A549 (cell line): ENCODE measurements at regions not wholly inside any gene's neighbourhood (a gene's known extent, or its start where the extent isn't known, plus 50 kb on each side); places are given as distances from the start of the nearest gene placed in this dataset.

Source experiments
- ATAC-seq, 2 experiments: fragments of 200-7000 bp in 1 of 2; fragments of >200 bp in 1 of 2; cut with Nextera tagmentation in 1 of 2; cut with Tn5 transposase in 1 of 2; 3 replicates each; pipeline versions ENCODE4 v1.8.0 to v1.9.1; 2018 to 2020; ENCODE audit warnings: mild to moderate bottlenecking in 1 of 2, moderate library complexity in 1 of 2
- CTCF ChIA-PET: fragments of 300-600 bp; sonication (Branson Sonifier 250); formaldehyde crosslinking; extraction: SDS; loops from one replicate; lab custom pipeline; 2021; ENCODE audit warnings: antibody characterized with exemption, inconsistent platforms; lab: Yijun Ruan, JAX
- POLR2A ChIA-PET: fragments of 350-600 bp; formaldehyde crosslinking; extraction: SDS; loops from one replicate; lab custom pipeline; 2021; ENCODE audit warnings: antibody characterized with exemption, inconsistent platforms; lab: Yijun Ruan, JAX
- DNase-seq, 2 experiments: peaks; one replicate each; pipeline versions ENCODE4 v3.0.0 to v3.0.0-alpha.2; 2011 to 2016; ENCODE audit warnings: low read depth in 1 of 2, low spot score in 1 of 2
- FAIRE-seq: peaks from 2 replicates; lab custom pipeline; 2011; peaks lifted over from hg19 to GRCh38; lab: Jason Lieb, UNC
- H3K27ac ChIP-seq, 2 experiments: fragments of >200 bp; sonication (Bioruptor Twin); formaldehyde crosslinking; 3 replicates each; pipeline ENCODE4 v1.5.1; 2016 to 2017
- H3K4me1 ChIP-seq: fragments of >200 bp; sonication (Bioruptor Twin); formaldehyde crosslinking; 3 replicates; pipeline ENCODE4 v1.6.1; 2016
- H3K4me2 ChIP-seq: fragments of >200 bp; sonication (Bioruptor Twin); formaldehyde crosslinking; 3 replicates; pipeline ENCODE4 v1.6.1; 2016
- H3K4me3 ChIP-seq: fragments of >200 bp; sonication (Bioruptor Twin); formaldehyde crosslinking; 3 replicates; pipeline ENCODE4 v1.5.1; 2016
- H3K9me3 ChIP-seq: fragments of >200 bp; sonication (Bioruptor Twin); formaldehyde crosslinking; 3 replicates; pipeline ENCODE4 v1.6.1; 2016
- BCL3 ChIP-seq: fragments of >200 bp; sonication (Bioruptor Twin); formaldehyde crosslinking; IDR thresholded peaks from 3 replicates; pipeline ENCODE4 v1.6.1; 2016
- BHLHE40 ChIP-seq: IDR thresholded peaks from 2 replicates; pipeline ENCODE4 v1.6.1; 2012; ENCODE audit warnings: low read depth, low read length, inconsistent platforms
- CBX8 ChIP-seq: fragments of 200-600 bp; sonication (generic); IDR thresholded peaks from 2 replicates; pipeline ENCODE4 v1.6.1; 2016
- CHD2 ChIP-seq: fragments of 150-350 bp; IDR thresholded peaks from 2 replicates; pipeline ENCODE4 v1.6.1; 2014; ENCODE audit warnings: low read length; ENCODE audit not compliant: partially characterized antibody
- E2F6 ChIP-seq: IDR thresholded peaks from 2 replicates; pipeline ENCODE4 v1.6.1; 2012; ENCODE audit warnings: low read depth, borderline replicate concordance
- EHF ChIP-seq: fragments of 250-450 bp; sonication (Bioruptor Pico); IDR thresholded peaks from 2 replicates; pipeline ENCODE4 v1.5.0; 2020; ENCODE audit warnings: mild to moderate bottlenecking
- EP300 ChIP-seq, 2 experiments: fragments of >200 bp; sonication (Bioruptor Twin); formaldehyde crosslinking; IDR thresholded peaks; 2 replicates in 1 of 2; 3 replicates in 1 of 2; pipeline ENCODE4 v1.6.1; 2016 to 2017
- ESRRA ChIP-seq: fragments of 150-350 bp; IDR thresholded peaks from 2 replicates; pipeline ENCODE4 v1.6.1; 2014; ENCODE audit warnings: mild to moderate bottlenecking, low read length, borderline replicate concordance
- FOXS1 ChIP-seq: fragments of 250-450 bp; sonication (Bioruptor Pico); IDR thresholded peaks from 2 replicates; pipeline ENCODE4 v1.5.0; 2020; ENCODE audit warnings: mild to moderate bottlenecking, moderate library complexity
- GATA3 ChIP-seq: IDR thresholded peaks from 2 replicates; pipeline ENCODE4 v1.6.1; 2012; ENCODE audit warnings: borderline replicate concordance
- HOXB13 ChIP-seq: fragments of 250-450 bp; sonication (Bioruptor Pico); IDR thresholded peaks from 2 replicates; pipeline ENCODE4 v1.5.0; 2020; ENCODE audit warnings: low read depth, mild to moderate bottlenecking, moderate library complexity
- KDM1A ChIP-seq: fragments of 200-600 bp; sonication (generic); IDR thresholded peaks from 2 replicates; pipeline ENCODE4 v1.6.1; 2016; ENCODE audit warnings: low read depth, mild to moderate bottlenecking
- MAFK ChIP-seq: fragments of 450-650 bp; IDR thresholded peaks from 2 replicates; pipeline ENCODE4 v1.6.1; 2014; ENCODE audit not compliant: partially characterized antibody
- NFE2L2 ChIP-seq: fragments of 150-350 bp; conservative IDR thresholded peaks from 2 replicates; pipeline ENCODE4 v1.6.1; 2014; ENCODE audit warnings: low read length
- NPAS2 ChIP-seq: fragments of 250-450 bp; sonication (Bioruptor Pico); IDR thresholded peaks from 2 replicates; pipeline ENCODE4 v1.8.0; 2022; ENCODE audit warnings: mild to moderate bottlenecking, moderate library complexity, borderline replicate concordance
- NR3C1 ChIP-seq: fragments of >200 bp; sonication (Bioruptor Twin); formaldehyde crosslinking; IDR thresholded peaks from 3 replicates; pipeline ENCODE4 v1.6.1; 2017
- RARB ChIP-seq: fragments of 250-450 bp; sonication (Bioruptor Pico); IDR thresholded peaks from 2 replicates; pipeline ENCODE4 v1.8.0; 2021; ENCODE audit warnings: mild to moderate bottlenecking, moderate library complexity
- RFX5 ChIP-seq: fragments of 450-650 bp; IDR thresholded peaks from 2 replicates; pipeline ENCODE4 v1.7.1; 2014; ENCODE audit warnings: antibody characterized with exemption, mild to moderate bottlenecking, moderate library complexity
- SMC3 ChIP-seq: fragments of >200 bp; sonication (Bioruptor Twin); formaldehyde crosslinking; IDR thresholded peaks from 3 replicates; pipeline ENCODE4 v1.6.1; 2018; ENCODE audit warnings: inconsistent platforms
- SREBF2 ChIP-seq: fragments of 450-650 bp; IDR thresholded peaks from 2 replicates; pipeline ENCODE4 v1.6.1; 2014; ENCODE audit warnings: mild to moderate bottlenecking, moderate library complexity
- WGBS: methylation state at CpG from one replicate; pipeline ENCODE4 v1.1.6; 2017; ENCODE audit errors: missing lambda C conversion rate; 5-methylcytosine and 5-hydroxymethylcytosine counted together
- TF ChIP-seq, protein P1 (sequence below): fragments of 450-650 bp; IDR thresholded peaks from 2 replicates; pipeline ENCODE4 v1.6.1; 2014; ENCODE audit warnings: antibody characterized with exemption
- TF ChIP-seq, protein P2 (sequence below): fragments of >200 bp; sonication (Bioruptor Twin); formaldehyde crosslinking; IDR thresholded peaks from 3 replicates; pipeline ENCODE4 v1.5.1; 2016

- no peaks in the 10 kb centered on the region for H3K4me1 ChIP-seq
- H3K4me2 ChIP-seq, result no peak overlapping the region
- no peak overlapping the region for H3K4me3 ChIP-seq
- CTCF ChIA-PET, result interaction anchor here (1.1 kb wide), 1 partner anchor 8 kb away, joined by 3 read pairs; no protein-coding TSS in a partner anchor
- no peak for ATAC-seq
- 14% methylated on average over 2 of the region's 2 CpGs for WGBS
- DNase-seq, result no peak
- no peak for FAIRE-seq
- POLR2A ChIA-PET, result no interaction called here
- no peaks in the 10 kb centered on the region for H3K9me3 ChIP-seq
- H3K27ac ChIP-seq, result no peak overlapping the region
- TF ChIP-seq SREBF2, result no peak
- TF ChIP-seq NR3C1, result no peak
- TF ChIP-seq, protein P1, sequence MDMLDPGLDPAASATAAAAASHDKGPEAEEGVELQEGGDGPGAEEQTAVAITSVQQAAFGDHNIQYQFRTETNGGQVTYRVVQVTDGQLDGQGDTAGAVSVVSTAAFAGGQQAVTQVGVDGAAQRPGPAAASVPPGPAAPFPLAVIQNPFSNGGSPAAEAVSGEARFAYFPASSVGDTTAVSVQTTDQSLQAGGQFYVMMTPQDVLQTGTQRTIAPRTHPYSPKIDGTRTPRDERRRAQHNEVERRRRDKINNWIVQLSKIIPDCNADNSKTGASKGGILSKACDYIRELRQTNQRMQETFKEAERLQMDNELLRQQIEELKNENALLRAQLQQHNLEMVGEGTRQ, result no peak
- TF ChIP-seq, all 56 proteins: peak for 0
Observed at GRCh38 chr2:219777388-219777787, 150.0 kb downstream of the SLC4A3 start.

DNA sequence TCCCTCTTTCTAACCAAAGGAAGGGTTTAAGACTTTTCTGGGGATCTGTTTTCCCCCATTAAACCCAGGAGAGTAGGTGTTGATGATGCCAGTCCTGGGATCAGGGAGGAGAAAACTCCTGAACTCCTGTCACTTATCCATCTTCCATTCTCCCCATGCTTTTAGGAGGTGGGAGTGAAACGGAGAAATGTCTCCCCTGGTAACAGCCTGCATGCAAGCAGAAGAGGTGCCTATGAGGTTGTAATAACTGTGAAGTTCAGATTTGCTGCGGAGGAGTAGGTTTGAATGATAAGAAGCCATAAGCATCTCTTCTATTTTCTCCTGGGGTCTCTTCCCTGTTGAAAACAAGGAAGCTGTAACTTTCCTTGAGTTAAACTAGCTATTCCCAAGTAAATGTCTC lies 150.8 kb downstream of the SLC4A3 start:
- Histone ChIP-seq H3K4me3 (no peak overlapping the region), H3K27ac (no peak overlapping the region), H3K4me2 (no peak overlapping the region), H3K4me1 (no peaks in the 10 kb centered on the region), H3K9me3 (no peaks in the 10 kb centered on the region)
- ATAC-seq (no peak), DNase-seq (no peak), FAIRE-seq (no peak)
- WGBS, result 45% methylated on average over 2 of the region's 2 CpGs
- ChIA-PET POLR2A (no interaction called here), CTCF (no interaction called here)
- TF ChIP-seq FOXS1 (CRISPR knock-in tag) (no peak), ESRRA (no peak), EP300 (IDR thresholded peaks at IDR 0.05) (no peak), KDM1A (no peak), CBX8 (no peak), RFX5 (no peak), E2F6 (no peak)
- TF ChIP-seq, protein P2, sequence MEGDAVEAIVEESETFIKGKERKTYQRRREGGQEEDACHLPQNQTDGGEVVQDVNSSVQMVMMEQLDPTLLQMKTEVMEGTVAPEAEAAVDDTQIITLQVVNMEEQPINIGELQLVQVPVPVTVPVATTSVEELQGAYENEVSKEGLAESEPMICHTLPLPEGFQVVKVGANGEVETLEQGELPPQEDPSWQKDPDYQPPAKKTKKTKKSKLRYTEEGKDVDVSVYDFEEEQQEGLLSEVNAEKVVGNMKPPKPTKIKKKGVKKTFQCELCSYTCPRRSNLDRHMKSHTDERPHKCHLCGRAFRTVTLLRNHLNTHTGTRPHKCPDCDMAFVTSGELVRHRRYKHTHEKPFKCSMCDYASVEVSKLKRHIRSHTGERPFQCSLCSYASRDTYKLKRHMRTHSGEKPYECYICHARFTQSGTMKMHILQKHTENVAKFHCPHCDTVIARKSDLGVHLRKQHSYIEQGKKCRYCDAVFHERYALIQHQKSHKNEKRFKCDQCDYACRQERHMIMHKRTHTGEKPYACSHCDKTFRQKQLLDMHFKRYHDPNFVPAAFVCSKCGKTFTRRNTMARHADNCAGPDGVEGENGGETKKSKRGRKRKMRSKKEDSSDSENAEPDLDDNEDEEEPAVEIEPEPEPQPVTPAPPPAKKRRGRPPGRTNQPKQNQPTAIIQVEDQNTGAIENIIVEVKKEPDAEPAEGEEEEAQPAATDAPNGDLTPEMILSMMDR, result no peak

- POLR2A ChIA-PET, result no interaction called here
- no peak for ATAC-seq
Observed at GRCh38 chr2:219782737-219783348, 155.4 kb downstream of the SLC4A3 start.

GRCh38 chr2:219783359-219783975 lies 156.0 kb downstream of the SLC4A3 start:
- Histone ChIP-seq H3K4me3 (no peak overlapping the region), H3K4me1 (no peaks in the 10 kb centered on the region), H3K9me3 (0 out of 3 replicates have a peak, but pooled peaks cover 2% of the 10 kb centered on the region), H3K27ac (no peak overlapping the region), H3K4me2 (no peak overlapping the region)
- ChIA-PET CTCF (no interaction called here), POLR2A (no interaction called here)
- ATAC-seq (no peak), DNase-seq (no peak), FAIRE-seq (no peak)
- WGBS, result 12% methylated on average over 4 of the region's 4 CpGs
- TF ChIP-seq EHF (no peak), MAFK (no peak), NR3C1 (no peak), GATA3 (no peak), BHLHE40 (no peak), SMC3 (no peak), CBX8 (no peak), NFE2L2 (no peak), CHD2 (no peak), NPAS2 (CRISPR knock-in tag) (no peak), HOXB13 (CRISPR knock-in tag) (no peak), RARB (CRISPR knock-in tag) (no peak)
- TF ChIP-seq, protein P2, result no peak

More at GRCh38 chr2:219782737-219783348, 155.4 kb downstream of the SLC4A3 start:
- no peaks in the 10 kb centered on the region for H3K9me3 ChIP-seq
- H3K27ac ChIP-seq, result no peak overlapping the region
- no peak for DNase-seq
- FAIRE-seq, result no peak
- no peak overlapping the region for H3K4me2 ChIP-seq
- TF ChIP-seq BCL3, result no peak
- TF ChIP-seq, all 56 proteins: peak for 0
- no peaks in the 10 kb centered on the region for H3K4me1 ChIP-seq
- CTCF ChIA-PET, result interaction anchor here (1.6 kb wide), 1 partner anchor 14 kb away, joined by 3 read pairs; no protein-coding TSS in a partner anchor
- WGBS, result 41% methylated on average over 7 of the region's 7 CpGs
- no peak overlapping the region for H3K4me3 ChIP-seq
